CD4-positive, alpha-beta T cell treated with Interleukin-21 for 1 hour (primary cell): ENCODE measurements at regions not wholly inside any gene's neighbourhood (a gene's known extent, or its start where the extent isn't known, plus 50 kb on each side); places are given as distances from the start of the nearest gene placed in this dataset.

Experiments used
- DNase-seq: peaks from one replicate; pipeline ENCODE4 v3.0.0-alpha.2; 2020

- DNase-seq, result peak; percentile 22
Measured at GRCh38 chr21:34192646-34193285, 119.4 kb downstream of the MRPS6 start.

- no peak for DNase-seq
Measured at GRCh38 chr21:34195335-34195734, 122.0 kb downstream of the MRPS6 start.

- no peak for DNase-seq
Measured at GRCh38 chr21:34196996-34197395, 123.6 kb downstream of the MRPS6 start.

GRCh38 chr21:34197561-34197960 is 124.2 kb downstream of the MRPS6 start:
- DNase-seq, result no peak

- DNase-seq, result peak; percentile 41
Measured at GRCh38 chr21:34198231-34199120, 125.1 kb downstream of the MRPS6 start.

- no peak for DNase-seq
Measured at GRCh38 chr21:34199121-34199910, 125.9 kb downstream of the MRPS6 start.

- DNase-seq, result no peak
Measured at GRCh38 chr21:34200288-34200905, 127.0 kb downstream of the MRPS6 start.

GRCh38 chr21:34201001-34201400 is 127.6 kb downstream of the MRPS6 start:
- DNase-seq, result no peak

- DNase-seq, result no peak
Measured at GRCh38 chr21:34201481-34201858, 128.1 kb downstream of the MRPS6 start.

GRCh38 chr21:34202553-34203372 is 129.4 kb downstream of the MRPS6 start:
- no peak for DNase-seq

- DNase-seq, result no peak
Measured at GRCh38 chr21:34203851-34204420, 130.6 kb downstream of the MRPS6 start.

- no peak for DNase-seq
Measured at GRCh38 chr21:34204481-34205439, 131.4 kb downstream of the MRPS6 start.

GRCh38 chr21:34205811-34206571 is 132.6 kb downstream of the MRPS6 start:
- no peak for DNase-seq

- no peak for DNase-seq
Measured at GRCh38 chr21:34213959-34214358, 140.6 kb downstream of the MRPS6 start.

GRCh38 chr21:34215501-34215900 is 142.1 kb downstream of the MRPS6 start:
- no peak for DNase-seq

GRCh38 chr21:34215911-34216717 is 142.7 kb downstream of the MRPS6 start:
- no peak for DNase-seq

- no peak for DNase-seq
Measured at GRCh38 chr21:34216718-34217032, 143.3 kb downstream of the MRPS6 start.

GRCh38 chr21:34217263-34217662 is 143.9 kb downstream of the MRPS6 start:
- no peak for DNase-seq
